Progenitor cell of endocrine pancreas (in vitro differentiated cells): ENCODE measurements at regions not wholly inside any gene's neighbourhood (a gene's known extent, or its start where the extent isn't known, plus 50 kb on each side); places are given as distances from the start of the nearest gene placed in this dataset.

Experiments
- DNase-seq: peaks from one replicate; pipeline ENCODE4 v3.0.0; 2021; ENCODE audit warnings: low spot score; ENCODE audit not compliant: unreplicated experiment
- H3K27ac Mint-ChIP-seq: 2 replicates; pipeline ENCODE4 v1.8.0; 2021; ENCODE audit warnings: mild to moderate bottlenecking, moderate library complexity, mixed read lengths
- H3K27me3 Mint-ChIP-seq: 2 replicates; pipeline ENCODE4 v1.8.0; 2021; ENCODE audit warnings: mixed read lengths
- H3K36me3 Mint-ChIP-seq: 2 replicates; pipeline ENCODE4 v1.8.0; 2022; ENCODE audit warnings: mixed read lengths; ENCODE audit not compliant: insufficient read depth
- H3K4me1 Mint-ChIP-seq: 2 replicates; pipeline ENCODE4 v1.8.0; 2021; ENCODE audit warnings: low read depth, mixed read lengths
- H3K4me3 Mint-ChIP-seq: 2 replicates; pipeline ENCODE4 v1.8.0; 2021; ENCODE audit warnings: low read depth, mild to moderate bottlenecking, moderate library complexity, mixed read lengths
- H3K9me3 Mint-ChIP-seq: 2 replicates; pipeline ENCODE4 v1.8.0; 2021; ENCODE audit warnings: low read depth, mixed read lengths
- CTCF ChIP-seq: fragments of 200-600 bp; sonication (generic); IDR thresholded peaks from one replicate; pipeline ENCODE4 v1.5.0; 2021; ENCODE audit warnings: antibody characterized with exemption, mild to moderate bottlenecking; ENCODE audit not compliant: unreplicated experiment

- Mint-ChIP-seq H3K9me3 (peaks cover 6% of the 10 kb centered on the region), H3K4me1 (peaks cover 18% of the 10 kb centered on the region), H3K27me3 (no peaks in the 10 kb centered on the region), H3K27ac (peak overlapping the region; percentile 42), H3K36me3 (peaks cover 2% of the 10 kb centered on the region), H3K4me3 (no peak overlapping the region)
- DNase-seq, result peak; percentile 45
- TF ChIP-seq CTCF, result peak; percentile 69
These were observed 122.3 kb upstream of the BACE2 start for GRCh38 chr21:41045534-41046268.

DNA sequence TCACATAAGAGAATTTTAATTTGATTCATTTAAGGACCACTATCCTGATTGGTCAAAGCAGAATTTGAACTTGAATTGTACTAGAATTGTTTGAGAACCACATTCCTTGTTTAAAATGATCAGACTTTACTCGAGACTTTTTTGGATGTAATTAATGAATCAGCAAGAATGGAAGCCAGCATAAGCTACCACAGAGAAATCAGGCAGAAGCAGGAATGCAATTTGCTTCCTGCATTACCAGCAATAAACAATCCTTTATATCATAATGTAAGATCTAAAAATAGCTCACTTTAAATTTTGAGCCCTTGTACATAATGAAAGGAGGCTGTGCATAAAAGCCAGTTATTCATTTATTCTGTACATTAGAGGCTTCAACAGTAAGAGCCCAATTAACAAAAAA is 119.8 kb upstream of the BACE2 start:
- no peaks in the 10 kb centered on the region for H3K9me3 Mint-ChIP-seq
- TF ChIP-seq CTCF, result no peak
- no peak overlapping the region for H3K27ac Mint-ChIP-seq

DNA sequence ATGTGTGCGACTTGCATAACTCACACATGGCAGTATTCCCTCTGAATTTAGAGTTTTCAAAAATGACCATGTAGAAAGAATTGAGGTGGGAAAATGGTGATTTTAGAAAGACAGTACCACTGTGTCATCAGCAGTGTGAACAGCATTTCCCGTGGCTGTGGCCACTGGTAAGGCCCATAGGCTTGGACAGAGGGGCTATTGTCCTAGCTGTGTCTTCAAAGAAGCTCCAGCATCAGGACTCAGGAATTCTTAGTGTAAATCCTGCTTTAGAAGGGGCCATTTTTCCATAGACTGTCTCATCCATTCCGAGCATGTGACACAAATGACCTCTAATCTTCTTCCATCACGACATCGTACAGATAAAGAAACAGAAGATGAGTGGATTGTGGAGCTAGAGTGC is 119.3 kb upstream of the BACE2 start:
- Mint-ChIP-seq H3K4me3 (no peak overlapping the region), H3K4me1 (peaks cover 18% of the 10 kb centered on the region), H3K36me3 (no peaks in the 10 kb centered on the region), H3K27ac (no peak overlapping the region), H3K27me3 (no peaks in the 10 kb centered on the region), H3K9me3 (no peaks in the 10 kb centered on the region)
- no peak for DNase-seq
- no peak for TF ChIP-seq CTCF

More for the DNA sequence above, 119.8 kb upstream of the BACE2 start:
- Mint-ChIP-seq H3K4me1 (peaks cover 18% of the 10 kb centered on the region), H3K4me3 (no peak overlapping the region), H3K36me3 (no peaks in the 10 kb centered on the region), H3K27me3 (no peaks in the 10 kb centered on the region)
- DNase-seq, result no peak

DNA sequence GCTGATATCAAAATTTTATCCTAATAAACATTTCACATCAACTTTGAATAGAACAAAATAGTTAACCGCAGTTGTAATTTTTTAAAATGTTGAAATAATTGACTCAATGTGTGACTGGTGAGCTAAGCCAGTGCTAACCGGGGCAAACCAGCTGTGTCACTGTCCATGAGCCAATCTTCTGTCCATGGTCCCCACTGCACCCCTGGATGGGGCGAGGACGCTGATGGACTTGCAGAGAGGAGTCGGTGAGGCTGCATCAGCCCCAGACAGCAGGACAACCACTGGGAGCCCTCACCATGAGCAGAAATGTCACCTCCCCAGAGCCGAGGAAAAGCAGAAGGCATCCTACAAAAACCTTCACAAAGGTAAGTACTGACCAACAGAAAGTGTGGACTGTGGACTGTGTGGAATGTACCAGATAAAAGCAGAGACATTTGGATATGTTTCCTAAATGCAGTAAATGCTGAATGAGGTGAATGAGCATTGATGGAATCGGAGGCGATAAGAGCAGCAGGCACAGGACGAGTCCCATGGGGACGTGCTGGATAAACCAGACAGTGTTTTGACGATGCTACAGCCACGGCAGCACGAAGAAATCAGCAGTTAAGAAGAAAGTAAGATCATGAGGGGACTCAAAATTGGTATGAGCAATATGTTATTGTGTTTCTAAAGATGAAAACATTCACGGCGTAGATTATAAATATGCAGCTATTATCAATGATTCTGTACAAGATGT is 115.0 kb upstream of the BACE2 start:
- no peaks in the 10 kb centered on the region for H3K9me3 Mint-ChIP-seq

More for the DNA sequence above, 115.0 kb upstream of the BACE2 start:
- Mint-ChIP-seq H3K4me1 (no peaks in the 10 kb centered on the region), H3K27ac (no peak overlapping the region), H3K27me3 (no peaks in the 10 kb centered on the region), H3K36me3 (no peaks in the 10 kb centered on the region), H3K4me3 (no peak overlapping the region)
- no peak for DNase-seq
- no peak for TF ChIP-seq CTCF
